HG03095 (cell line): ENCODE measurements at regions not wholly inside any gene's neighbourhood (a gene's known extent, or its start where the extent isn't known, plus 50 kb on each side); places are given as distances from the start of the nearest gene placed in this dataset.
"Not testable (repeated sequence)": the region's sequence is repeated elsewhere in the genome, so short reads cannot be mapped to it uniquely, and the experiment has no call there.

Experiments
- ATAC-seq: cut with Tn5 transposase; IDR thresholded peaks from one replicate; pipeline ENCODE4 v1.9.1; 2021; ENCODE audit warnings: moderate library complexity; ENCODE audit not compliant: unreplicated experiment

- no peak for ATAC-seq
Measured at GRCh38 chr6:140736231-140736630, 1361.8 kb upstream of the CITED2 start.

GRCh38 chr6:140732991-140733390, 1358.5 kb upstream of the CITED2 start:
- no peak for ATAC-seq

- ATAC-seq = no peak
Measured at GRCh38 chr6:140732155-140732554, 1357.7 kb upstream of the CITED2 start.

GRCh38 chr6:140731741-140732140, 1357.3 kb upstream of the CITED2 start:
- no peak for ATAC-seq

GRCh38 chr6:140729521-140729920, 1355.1 kb upstream of the CITED2 start:
- no peak for ATAC-seq

GRCh38 chr6:140718021-140718420, 1343.6 kb upstream of the CITED2 start:
- ATAC-seq = no peak

GRCh38 chr6:140713495-140713894, 1339.0 kb upstream of the CITED2 start:
- ATAC-seq = no peak

GRCh38 chr6:140711019-140711613, 1336.7 kb upstream of the CITED2 start:
- ATAC-seq = no peak

- no peak for ATAC-seq
Measured at GRCh38 chr6:140708441-140708840, 1334.0 kb upstream of the CITED2 start.

GRCh38 chr6:140704008-140704407, 1329.6 kb upstream of the CITED2 start:
- not testable (repeated sequence) for ATAC-seq

- no peak for ATAC-seq
Measured at GRCh38 chr6:140697585-140697984, 1323.1 kb upstream of the CITED2 start.

GRCh38 chr6:140684776-140685550, 1310.5 kb upstream of the CITED2 start:
- no peak for ATAC-seq

- ATAC-seq = no peak
Measured at GRCh38 chr6:140677781-140678528, 1303.5 kb upstream of the CITED2 start.

GRCh38 chr6:140671926-140672325, 1297.5 kb upstream of the CITED2 start:
- no peak for ATAC-seq

GRCh38 chr6:140670021-140670420, 1295.6 kb upstream of the CITED2 start:
- ATAC-seq = no peak

- no peak for ATAC-seq
Measured at GRCh38 chr6:140669321-140669720, 1294.9 kb upstream of the CITED2 start.

GRCh38 chr6:140663772-140664171, 1289.3 kb upstream of the CITED2 start:
- no peak for ATAC-seq

GRCh38 chr6:140663094-140663493, 1288.6 kb upstream of the CITED2 start:
- ATAC-seq = no peak

- ATAC-seq = no peak
Measured at GRCh38 chr6:140661691-140662090, 1287.2 kb upstream of the CITED2 start.

GRCh38 chr6:140660295-140660694, 1285.8 kb upstream of the CITED2 start:
- no peak for ATAC-seq

- no peak for ATAC-seq
Measured at GRCh38 chr6:140653972-140654371, 1279.5 kb upstream of the CITED2 start.

- ATAC-seq = no peak
Measured at GRCh38 chr6:140653506-140653905, 1279.1 kb upstream of the CITED2 start.
